Hematopoietic multipotent progenitor cell treated with erythropoietin and hydrocortisone succinate and interleukin-3 and kit ligand, for 17 days (in vitro differentiated cells): ENCODE measurements at regions not wholly inside any gene's neighbourhood (a gene's known extent, or its start where the extent isn't known, plus 50 kb on each side); places are given as distances from the start of the nearest gene placed in this dataset.

Source experiments
- DNase-seq: peaks from one replicate; pipeline ENCODE4 v3.0.0-alpha.2; 2015; ENCODE audit warnings: low spot score

- DNase-seq: no peak
Observed at GRCh38 chr14:85224241-85224640, 305.7 kb upstream of the FLRT2 start.

GRCh38 chr14:85233756-85234155 lies 296.2 kb upstream of the FLRT2 start:
- no peak for DNase-seq

GRCh38 chr14:85234156-85235025 lies 295.6 kb upstream of the FLRT2 start:
- DNase-seq: no peak

- no peak for DNase-seq
Observed at GRCh38 chr14:85235868-85236267, 294.1 kb upstream of the FLRT2 start.

GRCh38 chr14:85236296-85236695 lies 293.6 kb upstream of the FLRT2 start:
- DNase-seq: no peak

- no peak for DNase-seq
Observed at GRCh38 chr14:85239791-85240190, 290.2 kb upstream of the FLRT2 start.

- no peak for DNase-seq
Observed at GRCh38 chr14:85241022-85241855, 288.7 kb upstream of the FLRT2 start.

GRCh38 chr14:85242666-85243065 lies 287.3 kb upstream of the FLRT2 start:
- no peak for DNase-seq

GRCh38 chr14:85243321-85243720 lies 286.6 kb upstream of the FLRT2 start:
- DNase-seq: no peak

- no peak for DNase-seq
Observed at GRCh38 chr14:85247071-85247470, 282.9 kb upstream of the FLRT2 start.

GRCh38 chr14:85248881-85249635 lies 280.9 kb upstream of the FLRT2 start:
- no peak for DNase-seq

- no peak for DNase-seq
Observed at GRCh38 chr14:85250414-85251189, 279.3 kb upstream of the FLRT2 start.

- no peak for DNase-seq
Observed at GRCh38 chr14:85252011-85252410, 277.9 kb upstream of the FLRT2 start.

- no peak for DNase-seq
Observed at GRCh38 chr14:85254711-85255110, 275.2 kb upstream of the FLRT2 start.

- no peak for DNase-seq
Observed at GRCh38 chr14:85257287-85257686, 272.7 kb upstream of the FLRT2 start.

GRCh38 chr14:85263916-85264675 lies 265.8 kb upstream of the FLRT2 start:
- no peak for DNase-seq

- no peak for DNase-seq
Observed at GRCh38 chr14:85273099-85273677, 256.8 kb upstream of the FLRT2 start.

- DNase-seq: no peak
Observed at GRCh38 chr14:85273952-85274351, 256.0 kb upstream of the FLRT2 start.

GRCh38 chr14:85276161-85276978 lies 253.6 kb upstream of the FLRT2 start:
- no peak for DNase-seq

GRCh38 chr14:85276979-85277228 lies 253.0 kb upstream of the FLRT2 start:
- no peak for DNase-seq
